ENCODE measurements at regions not wholly inside any gene's neighbourhood (a gene's known extent, or its start where the extent isn't known, plus 50 kb on each side); places are given as distances from the start of the nearest gene placed in this dataset.
A peak's percentile ranks its signal among the peaks of the same experiment; 100 is the strongest.
"Not testable (repeated sequence)": the region's sequence is repeated elsewhere in the genome, so short reads cannot be mapped to it uniquely, and the experiment has no call there.

DNA sequence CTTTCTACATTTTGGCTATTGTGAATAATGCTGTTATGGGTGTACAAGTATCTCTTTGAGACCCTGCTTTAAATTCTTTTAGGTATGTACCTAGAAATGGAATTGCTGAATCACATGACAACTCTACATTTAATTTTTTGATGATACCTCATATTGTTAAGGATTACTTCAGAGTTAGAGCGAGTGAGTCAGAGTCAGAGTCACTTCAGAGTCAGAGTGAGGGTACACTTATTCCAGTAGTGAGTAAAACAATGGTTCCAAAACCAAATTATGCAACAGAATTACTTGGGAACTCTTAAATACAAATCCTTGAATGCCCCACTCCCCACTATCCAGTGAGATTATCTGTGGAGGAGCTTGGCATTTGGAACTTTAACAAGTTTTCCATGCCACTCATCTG is 50.3 kb upstream of the SNRK start:
- in situ Hi-C loops (cut with HindIII; ENCODE audit: low sequenced_read_pairs): no loop called here

DNA sequence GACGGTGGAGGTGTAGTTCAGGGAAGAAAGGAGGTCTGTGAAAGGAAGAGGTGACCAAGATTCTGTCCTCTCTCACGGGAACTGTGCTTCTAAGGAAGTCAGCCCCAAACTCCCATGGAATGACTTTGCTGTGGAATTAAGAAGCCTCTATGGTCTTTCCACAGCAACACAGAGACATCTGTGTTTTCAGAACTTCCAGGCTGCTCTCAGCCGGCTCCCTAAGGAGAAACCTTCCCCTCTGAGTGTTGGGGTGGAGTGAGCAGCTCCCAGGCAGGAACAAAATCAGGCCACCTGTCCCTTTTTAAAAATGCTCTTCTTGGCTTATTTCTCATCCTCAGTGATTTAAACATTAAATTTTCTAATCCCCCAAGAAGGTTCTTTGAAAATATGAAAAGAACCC is 53.3 kb upstream of the SNRK start:
- no peak overlapping the region for H3K4me3 ChIP-seq (ENCODE audit: low read depth, low read length)
- no peak for DNase-seq (ENCODE audit: low read depth)
- in situ Hi-C loops (cut with HindIII; ENCODE audit: low sequenced_read_pairs): no loop called here
- TF ChIP-seq, protein P1, sequence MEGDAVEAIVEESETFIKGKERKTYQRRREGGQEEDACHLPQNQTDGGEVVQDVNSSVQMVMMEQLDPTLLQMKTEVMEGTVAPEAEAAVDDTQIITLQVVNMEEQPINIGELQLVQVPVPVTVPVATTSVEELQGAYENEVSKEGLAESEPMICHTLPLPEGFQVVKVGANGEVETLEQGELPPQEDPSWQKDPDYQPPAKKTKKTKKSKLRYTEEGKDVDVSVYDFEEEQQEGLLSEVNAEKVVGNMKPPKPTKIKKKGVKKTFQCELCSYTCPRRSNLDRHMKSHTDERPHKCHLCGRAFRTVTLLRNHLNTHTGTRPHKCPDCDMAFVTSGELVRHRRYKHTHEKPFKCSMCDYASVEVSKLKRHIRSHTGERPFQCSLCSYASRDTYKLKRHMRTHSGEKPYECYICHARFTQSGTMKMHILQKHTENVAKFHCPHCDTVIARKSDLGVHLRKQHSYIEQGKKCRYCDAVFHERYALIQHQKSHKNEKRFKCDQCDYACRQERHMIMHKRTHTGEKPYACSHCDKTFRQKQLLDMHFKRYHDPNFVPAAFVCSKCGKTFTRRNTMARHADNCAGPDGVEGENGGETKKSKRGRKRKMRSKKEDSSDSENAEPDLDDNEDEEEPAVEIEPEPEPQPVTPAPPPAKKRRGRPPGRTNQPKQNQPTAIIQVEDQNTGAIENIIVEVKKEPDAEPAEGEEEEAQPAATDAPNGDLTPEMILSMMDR (IDR thresholded peaks at IDR 0.05; ENCODE audit: low read depth, low read length, missing control alignments): no peak

More for the DNA sequence above, 50.3 kb upstream of the SNRK start:
- TF ChIP-seq, protein P1 (IDR thresholded peaks at IDR 0.05; ENCODE audit: low read depth, low read length, missing control alignments): no peak
- no peak overlapping the region for H3K4me3 ChIP-seq (ENCODE audit: low read depth, low read length)
- DNase-seq (ENCODE audit: low read depth): no peak

DNA sequence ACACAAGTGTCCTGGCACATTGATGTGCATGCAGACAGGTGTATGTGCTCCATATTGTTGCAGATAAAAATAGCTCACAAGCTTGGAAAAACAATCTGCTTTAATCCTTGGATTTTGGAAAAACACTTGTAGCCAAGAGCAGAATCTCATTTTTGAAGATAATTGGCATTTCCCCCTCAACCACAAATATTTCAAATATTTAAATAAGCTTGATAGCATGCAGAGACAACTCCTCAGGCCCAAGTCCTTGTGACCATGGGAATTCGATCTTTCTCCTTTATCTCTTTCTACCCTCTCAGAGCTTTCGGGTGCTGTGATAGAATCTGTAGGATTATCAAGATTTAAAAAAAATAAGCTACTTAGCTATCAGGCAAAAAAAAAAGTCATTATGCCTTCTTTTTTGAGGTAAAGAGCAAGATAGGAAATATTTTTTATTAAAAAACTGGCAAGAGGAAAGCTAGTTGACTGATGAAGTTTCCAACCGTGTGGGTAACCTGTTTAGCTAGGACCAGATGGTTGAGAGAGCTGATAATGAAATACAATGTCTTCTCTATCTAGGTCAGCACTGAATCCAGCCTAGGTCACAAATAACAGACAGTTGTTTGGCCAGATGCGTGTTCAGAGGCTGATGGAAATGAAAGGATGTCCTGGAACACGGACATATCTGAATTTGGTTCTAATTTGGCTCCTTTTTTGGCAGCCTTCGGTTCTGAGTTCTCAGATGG is 54.9 kb upstream of the SNRK start:
- TF ChIP-seq, protein P1 (IDR thresholded peaks at IDR 0.05; ENCODE audit: low read depth, low read length, missing control alignments): no peak
- in situ Hi-C loops (cut with HindIII; ENCODE audit: low sequenced_read_pairs): no loop called here
- no peak for DNase-seq (ENCODE audit: low read depth)
- H3K4me3 ChIP-seq (ENCODE audit: low read depth, low read length): no peak overlapping the region

DNA sequence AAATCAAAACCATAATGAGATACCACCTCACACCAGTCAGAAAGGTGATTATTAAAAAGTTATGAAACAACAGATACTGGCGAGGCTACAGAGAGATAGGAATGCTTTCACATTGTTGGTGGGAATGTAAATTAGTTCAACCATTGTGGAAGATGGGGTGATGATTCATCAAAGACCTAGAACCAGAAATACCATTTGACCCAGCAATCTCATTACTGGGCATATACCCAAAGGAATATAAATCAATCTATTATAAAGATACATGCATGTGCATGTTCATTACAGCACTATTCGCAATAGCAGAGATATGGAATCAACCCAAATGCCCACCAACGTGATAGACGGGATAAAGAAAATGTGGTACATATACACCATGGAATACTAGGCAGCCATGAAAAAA is 56.5 kb upstream of the SNRK start:
- DNase-seq (ENCODE audit: low read depth); in situ Hi-C loops (cut with HindIII; ENCODE audit: low sequenced_read_pairs); H3K4me3 ChIP-seq (ENCODE audit: low read depth, low read length): not testable (repeated sequence)

DNA sequence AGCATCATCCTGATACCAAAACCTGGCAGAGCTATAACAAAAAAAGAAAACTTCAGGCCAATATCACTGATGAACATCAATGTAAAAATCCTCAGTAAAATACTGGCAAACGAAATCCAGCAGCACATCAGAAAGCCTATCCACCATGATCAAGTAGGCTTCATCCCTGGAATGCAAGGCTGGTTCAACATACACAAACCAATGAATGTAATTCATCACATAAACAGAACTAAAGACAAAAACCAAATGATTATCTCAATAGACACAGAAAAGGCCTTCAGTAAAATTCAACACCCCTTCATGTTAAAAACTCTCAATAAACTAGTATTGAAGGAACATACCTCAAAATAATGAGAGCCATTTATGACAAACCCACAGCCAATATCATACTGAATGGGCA is 58.7 kb upstream of the SNRK start:
- in situ Hi-C loops (cut with HindIII; ENCODE audit: low sequenced_read_pairs); H3K4me3 ChIP-seq (ENCODE audit: low read depth, low read length); DNase-seq (ENCODE audit: low read depth): not testable (repeated sequence)

DNA sequence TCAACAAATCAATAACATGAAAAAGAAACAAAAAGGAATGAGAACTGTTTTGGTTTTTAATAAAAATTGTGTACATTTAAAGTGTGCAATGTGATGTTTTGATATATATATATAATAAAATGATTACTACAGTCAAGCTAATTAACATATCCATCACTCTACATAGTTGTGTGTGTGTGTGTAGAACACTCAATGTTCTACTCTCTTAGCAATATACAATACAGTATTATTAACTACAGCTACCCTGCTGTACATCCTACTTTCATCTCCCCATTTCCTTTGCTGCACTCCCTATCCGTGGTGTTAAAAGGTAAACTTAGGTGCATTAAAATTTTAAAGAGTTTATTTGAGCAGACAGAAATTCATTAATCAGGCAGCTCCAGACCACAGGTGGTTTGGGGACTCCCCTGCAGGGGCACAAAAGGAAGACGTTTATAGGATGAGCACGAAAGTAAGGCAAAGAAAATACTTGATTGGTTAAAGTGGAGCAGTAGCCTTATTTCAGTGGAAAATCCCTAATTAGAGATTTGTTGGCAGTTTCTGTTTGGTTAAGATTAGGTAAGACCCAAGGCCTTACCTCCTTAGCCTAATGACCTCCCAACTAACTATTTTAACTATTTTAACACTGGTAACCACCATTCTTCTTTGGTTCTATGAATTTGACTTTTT is 61.8 kb upstream of the SNRK start:
- H3K4me3 ChIP-seq (ENCODE audit: low read depth, low read length): no peak overlapping the region
- TF ChIP-seq, protein P1 (IDR thresholded peaks at IDR 0.05; ENCODE audit: low read depth, low read length, missing control alignments): no peak
- in situ Hi-C loops (cut with HindIII; ENCODE audit: low sequenced_read_pairs): no loop called here
- DNase-seq (ENCODE audit: low read depth): no peak

DNA sequence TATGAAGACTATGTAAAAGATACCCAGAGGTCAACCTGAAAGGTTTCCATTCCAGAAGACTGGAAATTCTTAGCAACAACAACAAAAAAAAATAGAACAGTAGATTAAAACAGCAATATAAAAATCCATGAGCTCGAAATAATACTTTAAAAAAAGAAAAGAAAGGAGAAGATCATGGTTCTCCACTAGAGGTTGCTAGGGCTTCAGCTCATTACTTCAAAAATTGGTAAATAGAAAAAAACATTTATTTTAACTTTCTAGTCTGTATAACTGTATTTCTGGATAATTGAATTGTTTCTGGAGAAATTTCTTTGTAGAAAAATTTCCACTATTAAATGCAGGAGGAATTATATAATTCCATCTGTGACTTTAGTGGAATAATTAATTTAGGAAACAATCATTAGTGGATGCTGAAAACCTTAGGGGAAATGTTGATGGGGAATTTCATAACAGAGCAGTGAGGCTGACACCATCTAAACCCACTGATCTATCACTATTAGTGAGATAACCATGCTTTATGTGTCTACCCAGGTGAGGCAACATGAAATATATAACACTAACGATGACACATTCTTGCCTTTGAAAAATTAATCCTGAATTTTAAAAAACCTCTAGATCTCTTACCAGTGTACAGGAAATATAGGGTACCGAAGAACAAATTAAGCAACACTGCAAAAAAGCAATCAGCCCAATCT is 62.5 kb upstream of the SNRK start:
- DNase-seq (ENCODE audit: low read depth): no peak
- in situ Hi-C loops (cut with HindIII; ENCODE audit: low sequenced_read_pairs): no loop called here
- no peak overlapping the region for H3K4me3 ChIP-seq (ENCODE audit: low read depth, low read length)
- TF ChIP-seq, protein P1 (IDR thresholded peaks at IDR 0.05; ENCODE audit: low read depth, low read length, missing control alignments): peak; percentile 33

Measured in astrocyte of the cerebellum (primary cell).